ENCODE measurements at regions not wholly inside any gene's neighbourhood (a gene's known extent, or its start where the extent isn't known, plus 50 kb on each side); places are given as distances from the start of the nearest gene placed in this dataset.
A peak's percentile ranks its signal among the peaks of the same experiment; 100 is the strongest.

- TF ChIP-seq CTCF (conservative IDR thresholded peaks at IDR 0.05 in 1 of 2, IDR thresholded peaks at IDR 0.05 in 1 of 2; ENCODE audit: low read depth in 1 of 2, low read length in 2 of 2) (no peak), EZH2 (IDR thresholded peaks at IDR 0.05; ENCODE audit: low read length, missing control alignments) (no peak)
- H4K20me1 ChIP-seq (ENCODE audit: control insufficient read depth, extremely low read depth, insufficient read depth, low read length): no peaks in the 10 kb centered on the region
- H3K27ac ChIP-seq (ENCODE audit: insufficient read depth, low read length): no peak overlapping the region
- H2AFZ ChIP-seq (ENCODE audit: low read length): no peak overlapping the region
- H3K9ac ChIP-seq (ENCODE audit: insufficient read depth, low read length): no peak overlapping the region
- peak; percentile 14 to 84 for DNase-seq (ENCODE audit: low read depth in 2 of 2)
- H3K4me1 ChIP-seq (ENCODE audit: control insufficient read depth, extremely low read depth, insufficient read depth, low read length): no peaks in the 10 kb centered on the region
- H3K79me2 ChIP-seq (ENCODE audit: control insufficient read depth, insufficient read depth, low read length): no peaks in the 10 kb centered on the region
- H3K9me3 ChIP-seq (ENCODE audit: control insufficient read depth, insufficient read depth, low read depth, low read length): no peaks in the 10 kb centered on the region
- no peak overlapping the region for H3K4me2 ChIP-seq (ENCODE audit: extremely low read depth, insufficient read depth, low read length)
- no peak overlapping the region for H3K4me3 ChIP-seq (replicated peaks in 1 of 4; ENCODE audit: control extremely low read depth in 1 of 4, insufficient read depth in 1 of 4, low read depth in 3 of 4, low read length in 4 of 4)
- no peaks in the 10 kb centered on the region for H3K27me3 ChIP-seq (ENCODE audit: control insufficient read depth, insufficient read depth, low read length)
- H3K36me3 ChIP-seq (ENCODE audit: control insufficient read depth, insufficient read depth, low read length): no peaks in the 10 kb centered on the region
Measured at GRCh38 chr13:75145927-75146326, 336.0 kb downstream of the TBC1D4 start.

- Histone ChIP-seq H3K9me3 (ENCODE audit: control insufficient read depth, insufficient read depth, low read depth, low read length) (peaks cover 2% of the 10 kb centered on the region), H3K4me3 (replicated peaks in 1 of 4; ENCODE audit: control extremely low read depth in 1 of 4, insufficient read depth in 1 of 4, low read depth in 3 of 4, low read length in 4 of 4) (no peak overlapping the region), H3K4me1 (ENCODE audit: control insufficient read depth, extremely low read depth, insufficient read depth, low read length) (peaks cover 6% of the 10 kb centered on the region), H3K9ac (ENCODE audit: insufficient read depth, low read length) (no peak overlapping the region), H3K4me2 (ENCODE audit: extremely low read depth, insufficient read depth, low read length) (no peak overlapping the region), H3K79me2 (ENCODE audit: control insufficient read depth, insufficient read depth, low read length) (no peaks in the 10 kb centered on the region), H3K27me3 (ENCODE audit: control insufficient read depth, insufficient read depth, low read length) (no peaks in the 10 kb centered on the region), H3K36me3 (ENCODE audit: control insufficient read depth, insufficient read depth, low read length) (no peaks in the 10 kb centered on the region), H3K27ac (ENCODE audit: insufficient read depth, low read length) (no peak overlapping the region), H4K20me1 (ENCODE audit: control insufficient read depth, extremely low read depth, insufficient read depth, low read length) (no peaks in the 10 kb centered on the region), H2AFZ (ENCODE audit: low read length) (no peak overlapping the region)
- DNase-seq (ENCODE audit: low read depth in 2 of 2): peak; percentile 45 to 59
- TF ChIP-seq CTCF (conservative IDR thresholded peaks at IDR 0.05 in 1 of 2, IDR thresholded peaks at IDR 0.05 in 1 of 2; ENCODE audit: low read depth in 1 of 2, low read length in 2 of 2) (no peak), EZH2 (IDR thresholded peaks at IDR 0.05; ENCODE audit: low read length, missing control alignments) (no peak)
Measured at GRCh38 chr13:75139291-75139690, 342.7 kb downstream of the TBC1D4 start.

- Histone ChIP-seq H3K27me3 (ENCODE audit: control insufficient read depth, insufficient read depth, low read length) (no peaks in the 10 kb centered on the region), H3K36me3 (ENCODE audit: control insufficient read depth, insufficient read depth, low read length) (no peaks in the 10 kb centered on the region), H3K9me3 (ENCODE audit: control insufficient read depth, insufficient read depth, low read depth, low read length) (peaks cover 2% of the 10 kb centered on the region), H3K4me1 (ENCODE audit: control insufficient read depth, extremely low read depth, insufficient read depth, low read length) (peaks cover 6% of the 10 kb centered on the region), H4K20me1 (ENCODE audit: control insufficient read depth, extremely low read depth, insufficient read depth, low read length) (no peaks in the 10 kb centered on the region), H3K4me2 (ENCODE audit: extremely low read depth, insufficient read depth, low read length) (no peak overlapping the region), H2AFZ (ENCODE audit: low read length) (no peak overlapping the region), H3K9ac (ENCODE audit: insufficient read depth, low read length) (no peak overlapping the region), H3K4me3 (replicated peaks in 1 of 4; ENCODE audit: control extremely low read depth in 1 of 4, insufficient read depth in 1 of 4, low read depth in 3 of 4, low read length in 4 of 4) (no peak overlapping the region), H3K27ac (ENCODE audit: insufficient read depth, low read length) (no peak overlapping the region), H3K79me2 (ENCODE audit: control insufficient read depth, insufficient read depth, low read length) (no peaks in the 10 kb centered on the region)
- no peak for DNase-seq (ENCODE audit: low read depth in 2 of 2)
- TF ChIP-seq EZH2 (IDR thresholded peaks at IDR 0.05; ENCODE audit: low read length, missing control alignments): no peak
- TF ChIP-seq CTCF (conservative IDR thresholded peaks at IDR 0.05 in 1 of 2, IDR thresholded peaks at IDR 0.05 in 1 of 2; ENCODE audit: low read depth in 1 of 2, low read length in 2 of 2): no peak
Measured at GRCh38 chr13:75137911-75138571, 343.9 kb downstream of the TBC1D4 start.

Measured in fibroblast of lung (primary cell).